H1 (cell line): ENCODE measurements at regions not wholly inside any gene's neighbourhood (a gene's known extent, or its start where the extent isn't known, plus 50 kb on each side); places are given as distances from the start of the nearest gene placed in this dataset.

Source experiments
- CTCF ChIA-PET: fragments of 300-600 bp; sonication (Branson Sonifier 250); formaldehyde crosslinking; loops from one replicate; lab custom pipeline; 2021; ENCODE audit not compliant: partially characterized antibody; lab: Charles Lee
- POLR2A ChIA-PET: fragments of 300-600 bp; sonication (Branson Sonifier 250); formaldehyde crosslinking; loops from one replicate; lab custom pipeline; 2021; ENCODE audit warnings: inconsistent platforms; ENCODE audit not compliant: partially characterized antibody; lab: Charles Lee
- DNase-seq, 2 experiments: peaks; one replicate each; pipeline versions ENCODE4 v3.0.0 to v3.0.0-alpha.2; 2010 to 2022; ENCODE audit warnings: low spot score in 2 of 2, low read depth in 1 of 2, mixed read lengths in 1 of 2
- FAIRE-seq: peaks from 2 replicates; lab custom pipeline; 2011; peaks lifted over from hg19 to GRCh38; lab: Jason Lieb, UNC
- H2AFZ ChIP-seq: 2 replicates; pipeline ENCODE4 v1.8.1; 2012; ENCODE audit warnings: low read length, inconsistent platforms
- H2AK5ac ChIP-seq: 2 replicates; pipeline ENCODE4 v1.6.1; 2013; ENCODE audit warnings: low read depth, low read length
- H2BK120ac ChIP-seq: replicated peaks from 2 replicates; pipeline ENCODE3; 2013; ENCODE audit warnings: low read depth, low read length, inconsistent platforms
- H2BK12ac ChIP-seq: 2 replicates; pipeline ENCODE4 v1.6.1; 2013; ENCODE audit warnings: low read depth, low read length
- H2BK15ac ChIP-seq: 2 replicates; pipeline ENCODE4 v1.6.1; 2013; ENCODE audit warnings: low read length
- H2BK20ac ChIP-seq: 2 replicates; pipeline ENCODE4 v1.6.1; 2013; ENCODE audit warnings: low read length
- H2BK5ac ChIP-seq: 2 replicates; pipeline ENCODE4 v1.6.1; 2013; ENCODE audit warnings: low read depth, low read length
- H3K14ac ChIP-seq: 2 replicates; pipeline ENCODE4 v1.6.1; 2013; ENCODE audit warnings: inconsistent platforms; ENCODE audit not compliant: insufficient read length
- H3K18ac ChIP-seq: 2 replicates; pipeline ENCODE4 v1.6.1; 2013; ENCODE audit warnings: low read length; ENCODE audit errors: extremely low read depth
- H3K23ac ChIP-seq: 2 replicates; pipeline ENCODE4 v1.6.1; 2013; ENCODE audit warnings: inconsistent platforms; ENCODE audit not compliant: insufficient read length
- H3K23me2 ChIP-seq: 2 replicates; pipeline ENCODE4 v1.6.1; 2013; ENCODE audit warnings: low read depth, low read length
- H3K27ac ChIP-seq: 2 replicates; pipeline ENCODE4 v1.6.1; 2011; ENCODE audit warnings: low read depth, low read length, inconsistent platforms
- H3K27me3 ChIP-seq, 4 experiments: replicated peaks in 1 of 4; 1 replicate in 1 of 4; 2 replicates in 3 of 4; pipeline versions ENCODE4 v1.6.1 to v1.8.1; 2011 to 2013; ENCODE audit warnings: low read length in 3 of 4, mild to moderate bottlenecking in 3 of 4, inconsistent platforms in 2 of 4, mixed read lengths in 2 of 4, moderate library complexity in 1 of 4; ENCODE audit not compliant: control insufficient read depth in 3 of 4, insufficient read depth in 3 of 4; ENCODE audit errors: extremely low read depth in 1 of 4
- H3K36me3 ChIP-seq, 4 experiments: 2 replicates each; pipeline versions ENCODE4 v1.6.1 to v1.8.1; 2011 to 2013; ENCODE audit warnings: mild to moderate bottlenecking in 4 of 4, low read length in 3 of 4, moderate library complexity in 2 of 4, control low read depth in 1 of 4, inconsistent platforms in 1 of 4; ENCODE audit not compliant: insufficient read depth in 4 of 4, control insufficient read depth in 2 of 4
- H3K4ac ChIP-seq: replicated peaks from 2 replicates; pipeline ENCODE3; 2013; ENCODE audit warnings: low read length, low read depth, mixed read lengths, inconsistent platforms; ENCODE audit not compliant: insufficient read length
- H3K4me1 ChIP-seq, 4 experiments: replicated peaks in 1 of 4; 1 replicate in 1 of 4; 2 replicates in 3 of 4; pipeline versions ENCODE4 v1.6.1 to v1.8.1; 2011 to 2013; ENCODE audit warnings: low read length in 3 of 4, inconsistent platforms in 2 of 4, mixed read lengths in 1 of 4; ENCODE audit not compliant: insufficient read depth in 4 of 4, control insufficient read depth in 3 of 4
- H3K4me2 ChIP-seq, 2 experiments: 2 replicates each; pipeline versions ENCODE4 v1.6.1 to v1.8.1; 2011 to 2013; ENCODE audit warnings: low read depth in 2 of 2, low read length in 2 of 2, control low read depth in 1 of 2, inconsistent platforms in 1 of 2, mild to moderate bottlenecking in 1 of 2; ENCODE audit not compliant: insufficient read depth in 1 of 2
- H3K4me3 ChIP-seq, 4 experiments: fragments of 200-600, 300-600 bp in 1 of 4; sonication (generic), shearing (Covaris generic), sonication (Bioruptor Twin) in 1 of 4; 2 replicates each; pipeline versions ENCODE4 v1.5.1 to v1.8.1; 2011 to 2016; ENCODE audit warnings: low read length in 4 of 4, low read depth in 3 of 4, control low read depth in 2 of 4, inconsistent platforms in 2 of 4, mild to moderate bottlenecking in 2 of 4, mixed read lengths in 1 of 4, moderate library complexity in 1 of 4; ENCODE audit not compliant: insufficient read depth in 2 of 4; ENCODE audit errors: extremely low read depth in 1 of 4
- H3K56ac ChIP-seq: replicated peaks from 2 replicates; pipeline ENCODE3; 2013; ENCODE audit warnings: low read depth, mild to moderate bottlenecking, mixed read lengths, low read length, inconsistent platforms; ENCODE audit not compliant: insufficient read length
- H3K79me1 ChIP-seq: 2 replicates; pipeline ENCODE4 v1.6.1; 2013; ENCODE audit warnings: low read depth, low read length, control low read depth
- H3K79me2 ChIP-seq, 2 experiments: 2 replicates each; pipeline versions ENCODE4 v1.6.1 to v1.8.1; 2012 to 2013; ENCODE audit warnings: low read length in 2 of 2, mild to moderate bottlenecking in 2 of 2, inconsistent platforms in 1 of 2; ENCODE audit not compliant: insufficient read depth in 2 of 2, control insufficient read depth in 1 of 2
- H3K9ac ChIP-seq, 4 experiments: replicated peaks in 1 of 4; 1 replicate in 1 of 4; 2 replicates in 3 of 4; pipeline versions ENCODE4 v1.6.1 to v1.8.1; 2011 to 2013; ENCODE audit warnings: low read depth in 3 of 4, low read length in 3 of 4, control low read depth in 2 of 4, mild to moderate bottlenecking in 2 of 4, moderate library complexity in 2 of 4, inconsistent platforms in 1 of 4; ENCODE audit errors: extremely low read depth in 1 of 4
- H3K9me3 ChIP-seq, 2 experiments: 2 replicates each; pipeline versions ENCODE4 v1.6.1 to v1.8.1; 2012 to 2013; ENCODE audit warnings: mild to moderate bottlenecking in 2 of 2, moderate library complexity in 2 of 2, control low read depth in 1 of 2, inconsistent platforms in 1 of 2, low read depth in 1 of 2, low read length in 1 of 2, mixed read lengths in 1 of 2; ENCODE audit not compliant: insufficient read depth in 2 of 2
- H4K20me1 ChIP-seq, 2 experiments: replicated peaks in 1 of 2; 2 replicates each; pipeline versions ENCODE3 to v1.8.1; 2011 to 2013; ENCODE audit warnings: inconsistent platforms in 2 of 2, low read length in 2 of 2, mild to moderate bottlenecking in 1 of 2; ENCODE audit not compliant: insufficient read depth in 2 of 2, control insufficient read depth in 1 of 2
- H4K5ac ChIP-seq: 2 replicates; pipeline ENCODE4 v1.6.1; 2013; ENCODE audit warnings: low read length, low read depth, mixed read lengths, inconsistent platforms; ENCODE audit not compliant: insufficient read length
- H4K8ac ChIP-seq: 2 replicates; pipeline ENCODE4 v1.8.0; 2013; ENCODE audit warnings: mild to moderate bottlenecking, moderate library complexity, low read length, inconsistent platforms; ENCODE audit not compliant: insufficient read depth; ENCODE audit errors: extremely low read depth
- H4K91ac ChIP-seq: replicated peaks from 2 replicates; pipeline ENCODE3; 2013; ENCODE audit warnings: low read length, mixed read lengths, inconsistent platforms; ENCODE audit not compliant: insufficient read length
- SP2 ChIP-seq: IDR thresholded peaks from 2 replicates; pipeline ENCODE4 v1.6.1; 2012; ENCODE audit warnings: mild to moderate bottlenecking, low read length, inconsistent platforms
- WGBS, 2 experiments: shearing (Covaris generic) in 1 of 2; methylation state at CpG; one replicate each; pipeline versions ENCODE4 v1.1.6 to v1.1.7; 2013 to 2015; ENCODE audit warnings: low lambda C conversion rate in 2 of 2, mixed read lengths in 2 of 2, inconsistent platforms in 1 of 2, low coverage in 1 of 2, missing lambda C conversion rate in 1 of 2; ENCODE audit not compliant: insufficient replicate concordance in 2 of 2, insufficient coverage in 1 of 2, insufficient read length in 1 of 2; ENCODE audit errors: extremely low coverage in 1 of 2, missing lambda C conversion rate in 1 of 2; 5-methylcytosine and 5-hydroxymethylcytosine counted together

DNA sequence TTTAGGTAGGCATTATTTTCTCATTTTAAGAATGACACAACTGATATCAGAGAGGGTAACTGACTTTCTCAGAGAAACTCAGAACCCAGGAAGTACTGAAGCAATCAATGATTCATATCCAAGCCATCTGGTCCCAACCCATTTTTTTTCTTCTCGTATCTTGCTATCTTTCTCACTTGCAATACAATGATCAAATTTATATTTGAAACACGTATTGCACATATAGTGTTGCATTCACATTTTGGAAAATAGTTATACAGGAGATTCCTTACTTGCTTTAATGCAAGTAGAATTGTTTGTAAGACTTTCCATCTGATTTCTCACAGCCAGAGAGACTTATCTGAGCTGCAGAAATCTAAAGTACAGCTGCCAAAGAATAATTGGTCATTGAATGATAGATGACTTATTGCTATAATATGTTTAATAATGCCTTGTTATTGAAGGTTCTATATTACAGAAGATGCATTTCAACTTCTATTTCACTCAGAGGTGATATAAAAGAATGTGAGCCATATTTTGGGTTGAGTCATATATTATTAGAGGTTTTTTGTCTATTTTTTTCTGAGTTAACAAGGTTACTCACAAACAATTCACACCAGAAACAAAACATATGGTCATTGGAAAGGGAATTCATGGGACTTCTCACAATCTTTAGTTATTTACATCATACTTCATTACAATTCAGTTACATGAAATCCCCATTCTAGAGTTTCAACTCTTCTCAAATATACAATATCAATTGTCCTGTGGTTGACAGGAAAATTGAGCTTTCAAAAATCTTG lies 337.5 kb upstream of the CITED2 start:
- Histone ChIP-seq H3K56ac (no peak overlapping the region), H3K23ac (no peak overlapping the region), H4K20me1 (no peaks in the 10 kb centered on the region), H3K79me2 (no peaks in the 10 kb centered on the region), H4K8ac (no peak overlapping the region), H3K14ac (no peak overlapping the region), H3K9me3 (no peaks in the 10 kb centered on the region), H3K27ac (no peak overlapping the region), H3K23me2 (no peaks in the 10 kb centered on the region), H3K4me2 (no peak overlapping the region), H3K27me3 (no peaks in the 10 kb centered on the region), H3K79me1 (no peaks in the 10 kb centered on the region), H2BK20ac (no peak overlapping the region), H2BK120ac (no peak overlapping the region), H3K4me1 (peaks cover 0 to 3% (median 0%) of the 10 kb centered on the region in 4 experiments; a peak in 1 of 7 replicates), H4K91ac (no peak overlapping the region), H2BK15ac (no peak overlapping the region), H2BK5ac (no peak overlapping the region), H2AFZ (no peak overlapping the region), H3K18ac (no peak overlapping the region), H3K9ac (no peak overlapping the region), H2AK5ac (no peak overlapping the region), H3K4ac (no peak overlapping the region), H4K5ac (no peak overlapping the region), H2BK12ac (no peak overlapping the region), H3K4me3 (no peak overlapping the region), H3K36me3 (no peaks in the 10 kb centered on the region)
- no peak for FAIRE-seq
- ChIA-PET CTCF (no interaction called here), POLR2A (interaction anchor here (0.6 kb wide), 1 partner anchor 337 kb away, joined by 3 read pairs; the partner anchor contains the start of gene CITED2)
- 89% methylated on average over 2 of the region's 2 CpGs; no CpG with 5 or more reads in 1 of the 2 experiments for WGBS, 2 experiments
- DNase-seq: no peak
- TF ChIP-seq SP2: no peak
